SIG-M5 treated with dmso at 0.1 percent for 504 hours (cell line): ENCODE measurements at regions not wholly inside any gene's neighbourhood (a gene's known extent, or its start where the extent isn't known, plus 50 kb on each side); places are given as distances from the start of the nearest gene placed in this dataset.

Experiments
- DNase-seq: peaks from one replicate; lab custom pipeline; 2025; ENCODE audit not compliant: unreplicated experiment; lab: John Stamatoyannopoulos, UW

DNA sequence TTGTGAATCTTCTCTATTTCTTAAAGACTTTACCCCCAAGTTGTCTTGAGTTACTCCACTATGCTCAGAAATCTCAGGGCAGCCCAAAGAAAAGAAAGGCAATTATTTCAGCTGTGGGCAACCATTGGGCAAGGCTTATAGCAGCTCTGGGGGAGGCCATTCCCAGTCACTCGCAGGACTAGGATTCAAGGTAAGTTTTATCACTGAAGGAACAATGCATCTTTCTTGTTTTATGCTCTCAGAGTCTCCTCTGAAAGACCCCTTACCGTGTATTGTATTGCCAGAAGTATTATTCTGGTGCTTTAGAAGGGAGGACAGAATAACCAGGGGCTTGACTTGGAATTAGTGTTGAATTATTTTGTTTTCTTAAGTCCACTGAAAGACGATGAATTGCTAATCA is 586.3 kb upstream of the MAP3K7 start:
- DNase-seq = no peak

DNA sequence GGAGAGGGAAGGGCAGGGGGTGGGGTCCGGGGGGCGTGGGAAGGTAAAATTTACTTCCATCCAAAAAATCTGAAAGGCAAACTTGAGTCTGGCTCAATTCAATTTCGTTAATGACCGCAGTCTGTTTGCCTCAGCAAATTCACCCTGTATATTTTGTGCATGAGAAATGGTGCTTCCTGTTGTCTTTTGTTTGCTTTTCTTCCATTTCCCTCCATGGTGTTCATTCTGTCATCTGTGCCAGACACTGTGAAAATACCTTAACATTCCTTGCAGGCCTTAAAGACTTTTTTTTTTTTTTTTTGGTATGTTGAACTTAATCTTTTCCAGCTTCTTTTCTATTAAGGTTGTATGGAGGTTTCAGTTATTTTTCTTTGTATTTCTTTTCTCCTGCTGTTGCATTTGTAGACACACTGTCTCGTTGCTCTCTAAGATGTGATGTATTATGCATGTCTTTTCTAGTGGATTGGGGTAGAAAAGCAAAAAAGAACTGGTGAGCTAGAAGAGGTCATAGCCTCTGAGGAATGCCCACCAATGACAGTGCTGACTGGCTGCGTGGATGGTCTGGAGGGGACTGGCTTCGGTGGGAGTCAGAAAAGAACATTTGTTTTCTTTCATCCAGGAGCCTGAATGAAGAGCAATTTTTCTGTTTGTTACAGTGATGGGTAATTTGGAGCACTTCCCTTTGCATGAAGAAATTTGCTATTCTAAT is 585.0 kb upstream of the MAP3K7 start:
- no peak for DNase-seq

DNA sequence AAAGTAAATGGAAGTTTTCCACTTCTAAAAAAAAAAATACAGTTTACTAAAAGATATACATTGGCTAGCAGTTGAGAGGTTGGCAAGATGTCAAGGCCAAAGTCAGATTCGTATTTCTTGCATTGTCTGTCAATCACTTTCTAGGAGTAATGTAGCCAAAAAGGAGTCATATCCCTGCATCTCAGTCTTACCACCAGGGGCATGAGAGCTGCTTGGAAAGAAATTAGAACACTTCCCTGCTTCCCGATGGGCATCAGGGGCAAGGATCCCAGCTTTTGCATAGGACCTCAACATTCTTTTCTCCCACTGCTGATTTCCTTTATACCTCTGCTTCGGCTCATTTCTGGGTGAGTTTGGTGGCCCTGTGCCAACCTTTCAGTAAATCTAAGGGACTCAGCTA is 581.0 kb upstream of the MAP3K7 start:
- DNase-seq = no peak

DNA sequence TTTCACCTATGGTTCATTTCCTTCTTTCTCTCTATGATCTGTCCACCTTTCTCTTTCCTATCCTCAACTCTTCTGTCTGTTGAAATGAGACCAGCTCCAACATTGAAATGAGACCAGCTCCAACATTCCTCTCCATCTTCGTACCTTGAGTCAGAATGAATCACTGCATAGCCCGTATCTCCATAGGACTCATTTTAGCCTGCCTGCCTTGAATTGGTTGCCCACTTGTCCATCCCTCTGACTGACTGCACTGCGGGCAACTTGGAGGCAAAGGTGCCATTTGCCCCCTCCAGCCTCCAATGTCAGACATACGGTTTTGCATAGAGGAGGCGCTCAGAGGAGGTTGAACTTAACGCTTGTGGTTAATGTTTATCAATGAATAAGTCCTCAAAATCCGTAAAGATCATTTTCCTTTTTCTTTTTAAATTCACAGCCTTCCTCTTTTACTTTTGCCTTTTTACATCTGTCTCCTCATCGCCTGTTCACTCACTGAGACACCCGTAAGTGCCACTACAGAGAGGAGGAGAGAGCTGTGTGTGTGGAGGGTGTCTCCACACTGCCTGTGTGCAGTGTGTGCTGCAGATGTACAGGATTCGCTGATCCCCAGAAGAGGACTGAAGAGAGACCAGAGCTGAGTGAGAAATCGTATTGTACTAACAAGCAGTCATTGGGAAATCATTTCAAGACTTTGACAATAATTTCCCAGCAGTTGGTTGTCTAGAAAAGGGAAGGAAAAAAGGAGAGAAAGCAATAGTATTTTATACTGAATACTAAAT is 579.6 kb upstream of the MAP3K7 start:
- no peak for DNase-seq

DNA sequence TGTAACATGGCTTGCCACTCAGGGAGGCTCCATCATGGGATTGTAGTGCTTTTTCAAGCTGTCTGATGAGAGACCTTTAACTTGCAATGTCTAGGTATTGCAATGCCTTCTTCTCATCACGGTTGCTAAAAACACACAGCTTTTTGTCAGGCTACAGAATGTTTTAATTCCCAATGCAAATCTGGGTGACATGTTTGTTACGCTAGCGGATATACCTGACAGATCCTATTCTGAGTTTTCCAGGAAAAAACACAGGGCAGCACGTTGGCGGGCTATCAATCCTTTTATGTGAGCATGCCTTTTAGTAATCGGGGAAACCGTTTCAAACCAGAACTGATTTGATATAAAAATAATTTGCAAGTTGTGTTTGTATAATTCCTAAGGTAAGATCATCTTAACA is 577.2 kb upstream of the MAP3K7 start:
- no peak for DNase-seq

GRCh38 chr6:91161246-91161645 is 574.4 kb upstream of the MAP3K7 start:
- peak; percentile 14 for DNase-seq

- DNase-seq = no peak
Observed at GRCh38 chr6:91155129-91155785, 568.4 kb upstream of the MAP3K7 start.

DNA sequence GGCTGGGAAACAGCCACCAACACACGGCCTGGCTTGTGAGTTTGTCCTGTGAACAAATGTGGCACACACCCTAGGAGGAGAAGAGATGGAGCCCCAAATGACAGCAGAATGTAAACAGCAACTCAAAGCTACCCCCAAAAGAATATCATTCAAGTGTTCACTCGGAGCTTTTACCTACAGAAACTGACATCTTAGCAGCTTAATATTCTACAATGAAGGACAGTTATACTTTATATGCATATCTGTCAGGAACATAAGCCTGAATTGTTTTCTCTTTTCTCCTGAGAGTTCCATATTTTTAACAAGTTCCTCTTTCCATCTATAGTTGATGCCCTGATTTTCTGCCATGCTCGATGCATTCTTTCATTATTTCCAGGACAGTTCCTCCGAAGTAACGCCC is 566.0 kb upstream of the MAP3K7 start:
- DNase-seq = no peak

- no peak for DNase-seq
Observed at GRCh38 chr6:91149956-91150705, 563.3 kb upstream of the MAP3K7 start.

DNA sequence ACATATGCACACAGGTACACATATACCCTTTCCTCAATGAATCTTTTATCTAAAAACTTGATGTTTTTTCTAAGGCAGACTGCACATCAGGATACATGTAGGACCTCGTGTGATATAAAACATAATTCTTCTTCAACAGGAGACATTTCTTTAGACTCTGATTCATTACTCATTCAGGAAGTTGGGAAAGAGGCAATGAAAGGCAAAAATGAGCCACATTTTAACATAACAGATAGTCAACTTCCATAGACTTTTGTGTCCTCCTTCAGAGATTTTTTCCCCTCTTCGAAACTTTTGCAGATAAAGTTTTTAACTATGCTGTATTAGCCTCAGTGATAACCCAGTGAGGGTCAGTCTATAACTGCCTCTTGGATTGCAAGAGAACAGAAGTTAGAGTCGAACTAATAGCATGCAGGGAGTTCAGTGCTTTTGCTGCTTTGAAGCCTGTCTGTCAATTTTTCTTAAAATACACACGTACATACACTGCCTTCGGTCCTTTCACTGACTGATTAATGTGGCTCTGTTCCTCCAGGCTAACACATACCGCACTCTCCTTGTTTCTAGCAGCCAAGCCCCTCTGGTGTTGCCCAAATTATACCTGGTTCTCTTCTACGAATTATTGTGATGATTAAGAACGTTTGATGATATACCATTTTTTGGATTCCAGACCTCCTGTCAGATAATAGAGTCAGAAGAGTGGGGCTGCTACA is 562.5 kb upstream of the MAP3K7 start:
- no peak for DNase-seq

- DNase-seq = no peak
Observed at GRCh38 chr6:91144126-91144525, 557.3 kb upstream of the MAP3K7 start.

DNA sequence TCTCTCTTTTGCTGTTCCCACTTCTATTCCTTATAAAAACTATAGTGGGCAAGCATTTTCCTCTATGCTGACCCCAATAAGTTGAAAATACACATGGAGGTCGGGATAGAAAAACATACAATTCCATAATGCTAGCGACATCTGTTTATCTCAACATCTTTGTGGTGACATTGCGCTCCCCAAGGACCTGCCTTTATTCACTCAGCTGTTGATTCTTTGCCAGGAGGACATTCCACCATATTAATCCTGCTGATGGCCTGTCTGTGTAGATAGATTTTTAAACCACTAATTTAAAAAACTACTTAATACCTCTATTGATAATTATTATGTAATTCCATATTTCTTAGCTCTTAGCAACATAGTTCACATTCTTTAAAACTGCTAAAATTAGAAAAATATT is 555.3 kb upstream of the MAP3K7 start:
- no peak for DNase-seq

DNA sequence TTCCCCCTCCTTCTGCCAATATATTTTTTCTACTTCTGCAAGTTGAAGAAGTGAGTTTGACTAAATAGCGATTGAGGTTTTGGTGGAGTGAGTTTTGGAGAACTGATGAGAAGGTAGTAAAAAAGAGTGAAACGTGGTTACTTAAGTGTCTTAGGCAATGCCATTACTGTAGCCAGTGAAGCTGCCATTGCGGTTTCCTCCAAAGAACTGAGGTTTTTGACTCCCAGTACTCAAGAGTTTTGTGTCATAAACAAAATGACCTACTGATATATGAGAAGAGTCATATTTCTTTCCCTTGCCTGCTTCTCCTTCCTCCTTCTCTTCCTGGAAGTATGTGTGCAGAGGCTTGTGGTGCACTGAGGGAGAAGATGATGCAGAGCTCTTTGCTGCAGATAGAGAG is 554.5 kb upstream of the MAP3K7 start:
- DNase-seq = peak; percentile 39

DNA sequence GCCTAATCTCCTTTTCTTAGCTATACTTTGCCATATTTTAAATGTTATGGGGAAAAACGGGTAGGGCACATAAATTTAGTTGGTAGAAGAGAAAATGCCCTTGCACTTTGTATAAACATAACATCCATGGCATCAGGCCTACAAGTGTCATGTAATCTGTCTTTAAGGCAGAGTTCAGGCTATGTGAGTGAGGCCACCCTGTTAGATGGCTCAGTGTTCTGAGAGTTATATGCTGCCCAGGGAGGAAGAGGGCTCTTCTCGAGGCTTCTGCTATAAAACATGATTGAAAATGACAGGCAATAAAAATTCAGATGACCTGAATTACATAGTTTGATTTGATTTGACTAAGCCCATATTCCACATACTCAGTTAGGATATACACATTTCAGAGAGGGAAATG is 553.6 kb upstream of the MAP3K7 start:
- no peak for DNase-seq

DNA sequence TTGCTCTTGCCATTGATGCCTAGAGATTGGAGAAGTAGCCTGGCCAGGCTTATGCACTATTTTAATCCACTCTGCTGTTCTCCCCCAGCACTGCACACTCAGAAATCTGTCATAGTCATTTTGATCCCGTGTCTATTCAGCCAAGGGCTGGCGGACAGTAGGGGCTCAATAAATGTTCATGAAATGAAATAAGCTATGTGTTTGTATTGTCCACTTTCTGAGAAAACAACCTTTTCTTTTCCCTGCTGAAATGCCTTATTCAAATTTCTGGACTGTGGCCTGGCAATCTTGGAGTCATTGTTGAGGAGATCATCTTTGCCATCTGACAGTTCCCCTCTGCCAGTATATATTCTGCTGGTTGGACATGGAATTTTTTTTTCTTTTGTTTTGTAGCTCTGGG is 550.4 kb upstream of the MAP3K7 start:
- no peak for DNase-seq

DNA sequence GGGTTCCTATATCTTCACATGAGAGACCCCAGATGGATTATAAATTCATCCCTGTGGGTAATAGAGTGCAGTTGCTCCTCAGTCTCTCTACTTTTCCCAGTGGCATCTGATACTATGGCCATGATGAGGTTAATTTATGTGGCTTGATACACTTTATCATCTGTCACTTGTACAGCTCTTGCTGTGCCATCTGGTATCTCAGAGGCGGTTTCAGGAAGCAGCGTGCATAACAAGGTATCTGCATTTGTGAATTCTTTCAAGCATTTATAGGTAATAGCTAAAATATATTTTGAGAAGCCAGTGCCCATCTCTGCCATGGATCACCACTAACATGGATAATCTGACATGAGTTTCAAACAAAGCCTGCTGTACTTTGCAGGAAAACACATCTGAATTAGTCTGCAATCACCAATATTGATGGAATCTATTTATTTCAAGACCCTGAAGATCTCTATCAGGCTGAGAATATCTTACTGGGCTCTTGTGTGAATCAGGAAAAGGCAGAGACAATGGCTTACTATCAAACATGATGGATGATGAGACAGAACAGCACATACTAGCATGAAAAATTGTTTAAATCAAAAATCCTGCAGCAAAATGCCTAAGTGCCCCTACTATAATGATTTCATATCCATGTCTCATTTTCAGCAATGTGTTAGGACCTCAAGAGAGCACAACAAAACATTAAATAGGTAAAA is 548.7 kb upstream of the MAP3K7 start:
- no peak for DNase-seq

GRCh38 chr6:91132461-91132860 is 545.6 kb upstream of the MAP3K7 start:
- DNase-seq = no peak

GRCh38 chr6:91130126-91130525 is 543.3 kb upstream of the MAP3K7 start:
- no peak for DNase-seq

- no peak for DNase-seq
Observed at GRCh38 chr6:91127752-91128151, 540.9 kb upstream of the MAP3K7 start.

- no peak for DNase-seq
Observed at GRCh38 chr6:91126876-91127275, 540.0 kb upstream of the MAP3K7 start.
